Endodermal cell (in vitro differentiated cells): ENCODE measurements at regions not wholly inside any gene's neighbourhood (a gene's known extent, or its start where the extent isn't known, plus 50 kb on each side); places are given as distances from the start of the nearest gene placed in this dataset.
A peak's percentile ranks its signal among the peaks of the same experiment; 100 is the strongest.

Experiments
- DNase-seq: peaks from one replicate; pipeline ENCODE4 v3.0.0-alpha.2; 2017
- H3K27ac ChIP-seq: 2 replicates; pipeline ENCODE4 v1.5.1; 2013; ENCODE audit warnings: mild to moderate bottlenecking, low read depth, low read length, moderate library complexity
- H3K27me3 ChIP-seq: 2 replicates; pipeline ENCODE4 v1.6.1; 2013; ENCODE audit warnings: mild to moderate bottlenecking, low read length, moderate library complexity; ENCODE audit not compliant: insufficient read depth, control insufficient read depth, poor library complexity, severe bottlenecking
- H3K36me3 ChIP-seq: 2 replicates; pipeline ENCODE4 v1.7.0; 2013; ENCODE audit warnings: mild to moderate bottlenecking, low read length, moderate library complexity; ENCODE audit not compliant: control insufficient read depth, insufficient read depth
- H3K4me1 ChIP-seq: one replicate; pipeline ENCODE4 v1.7.0; 2013; ENCODE audit warnings: low read length; ENCODE audit not compliant: control insufficient read depth, insufficient read depth
- H3K4me3 ChIP-seq: 2 replicates; pipeline ENCODE4 v1.5.1; 2013; ENCODE audit warnings: mild to moderate bottlenecking, low read length, moderate library complexity
- H3K9ac ChIP-seq: 2 replicates; pipeline ENCODE4 v1.6.1; 2013; ENCODE audit warnings: mild to moderate bottlenecking, low read length, moderate library complexity; ENCODE audit not compliant: poor library complexity, severe bottlenecking; ENCODE audit errors: extremely low read depth
- H3K9me3 ChIP-seq: 2 replicates; pipeline ENCODE4 v1.6.1; 2013; ENCODE audit warnings: mild to moderate bottlenecking, low read length, moderate library complexity; ENCODE audit not compliant: control insufficient read depth
- H3K27ac Mint-ChIP-seq: 2 replicates; pipeline ENCODE4 v1.8.0; 2020; ENCODE audit warnings: mixed read lengths
- H3K27me3 Mint-ChIP-seq: 2 replicates; pipeline ENCODE4 v1.8.0; 2021; ENCODE audit warnings: mild to moderate bottlenecking, mixed read lengths; ENCODE audit not compliant: insufficient read depth
- H3K36me3 Mint-ChIP-seq: 2 replicates; pipeline ENCODE4 v1.8.0; 2020; ENCODE audit warnings: low read depth, mixed read lengths
- H3K4me1 Mint-ChIP-seq: 2 replicates; pipeline ENCODE4 v1.8.0; 2020; ENCODE audit warnings: mixed read lengths
- H3K4me3 Mint-ChIP-seq: 2 replicates; pipeline ENCODE4 v1.8.0; 2020; ENCODE audit warnings: mild to moderate bottlenecking, moderate library complexity, mixed read lengths
- H3K9me3 Mint-ChIP-seq: 2 replicates; pipeline ENCODE4 v1.8.0; 2020; ENCODE audit warnings: mild to moderate bottlenecking, mixed read lengths
- WGBS, 2 experiments: methylation state at CpG; one replicate each; pipeline versions ENCODE4 v1.1.5 to v1.1.7; 2013; ENCODE audit warnings: missing lambda C conversion rate in 2 of 2, mixed read lengths in 1 of 2; ENCODE audit not compliant: insufficient coverage in 1 of 2, insufficient read length in 1 of 2; 5-methylcytosine and 5-hydroxymethylcytosine counted together
- TF ChIP-seq, protein P1 (sequence below): fragments of 200-600 bp; sonication (generic); conservative IDR thresholded peaks from 2 replicates; pipeline ENCODE4 v1.5.0; 2021; ENCODE audit warnings: antibody characterized with exemption, mild to moderate bottlenecking

DNA sequence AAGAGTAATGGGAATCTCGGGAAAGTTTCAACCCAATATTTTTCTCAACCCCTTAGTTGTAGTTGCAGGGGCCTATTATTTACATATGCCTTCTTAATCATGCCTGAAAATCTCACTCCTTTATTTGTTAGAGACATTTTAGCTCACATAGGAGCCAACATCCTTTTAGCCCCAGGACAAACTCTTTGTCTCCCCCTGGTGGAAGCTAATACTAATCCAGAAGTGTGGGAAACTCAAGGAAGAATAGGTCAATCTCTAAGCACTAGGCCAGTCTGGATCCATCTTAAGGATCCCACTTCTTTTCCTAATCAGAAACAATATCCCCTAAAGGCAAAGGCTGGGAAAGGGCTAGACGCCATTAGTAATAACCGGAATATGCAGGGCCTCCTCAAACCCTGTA lies 550.9 kb upstream of the PKDCC start:
- peak overlapping the region; percentile 23 for H3K4me3 ChIP-seq
- no peaks in the 10 kb centered on the region for H3K36me3 ChIP-seq
- H3K27me3 ChIP-seq: no peaks in the 10 kb centered on the region
- no peaks in the 10 kb centered on the region for H3K4me1 Mint-ChIP-seq
- no peak overlapping the region for H3K4me3 Mint-ChIP-seq
- no peak overlapping the region for H3K27ac Mint-ChIP-seq
- H3K9me3 Mint-ChIP-seq: peaks cover 87% of the 10 kb centered on the region
- no peak overlapping the region for H3K9ac ChIP-seq
- no peak for DNase-seq
- peaks cover 2% of the 10 kb centered on the region for H3K36me3 Mint-ChIP-seq
- H3K9me3 ChIP-seq: peaks cover 80% of the 10 kb centered on the region
- 94 to 100% methylated on average over 2 to 3 of the region's 3 CpGs for WGBS, 2 experiments
- H3K27ac ChIP-seq: no peak overlapping the region
- no peaks in the 10 kb centered on the region for H3K27me3 Mint-ChIP-seq
- H3K4me1 ChIP-seq: no peaks in the 10 kb centered on the region
- TF ChIP-seq, protein P1, sequence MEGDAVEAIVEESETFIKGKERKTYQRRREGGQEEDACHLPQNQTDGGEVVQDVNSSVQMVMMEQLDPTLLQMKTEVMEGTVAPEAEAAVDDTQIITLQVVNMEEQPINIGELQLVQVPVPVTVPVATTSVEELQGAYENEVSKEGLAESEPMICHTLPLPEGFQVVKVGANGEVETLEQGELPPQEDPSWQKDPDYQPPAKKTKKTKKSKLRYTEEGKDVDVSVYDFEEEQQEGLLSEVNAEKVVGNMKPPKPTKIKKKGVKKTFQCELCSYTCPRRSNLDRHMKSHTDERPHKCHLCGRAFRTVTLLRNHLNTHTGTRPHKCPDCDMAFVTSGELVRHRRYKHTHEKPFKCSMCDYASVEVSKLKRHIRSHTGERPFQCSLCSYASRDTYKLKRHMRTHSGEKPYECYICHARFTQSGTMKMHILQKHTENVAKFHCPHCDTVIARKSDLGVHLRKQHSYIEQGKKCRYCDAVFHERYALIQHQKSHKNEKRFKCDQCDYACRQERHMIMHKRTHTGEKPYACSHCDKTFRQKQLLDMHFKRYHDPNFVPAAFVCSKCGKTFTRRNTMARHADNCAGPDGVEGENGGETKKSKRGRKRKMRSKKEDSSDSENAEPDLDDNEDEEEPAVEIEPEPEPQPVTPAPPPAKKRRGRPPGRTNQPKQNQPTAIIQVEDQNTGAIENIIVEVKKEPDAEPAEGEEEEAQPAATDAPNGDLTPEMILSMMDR: peak; percentile 46

DNA sequence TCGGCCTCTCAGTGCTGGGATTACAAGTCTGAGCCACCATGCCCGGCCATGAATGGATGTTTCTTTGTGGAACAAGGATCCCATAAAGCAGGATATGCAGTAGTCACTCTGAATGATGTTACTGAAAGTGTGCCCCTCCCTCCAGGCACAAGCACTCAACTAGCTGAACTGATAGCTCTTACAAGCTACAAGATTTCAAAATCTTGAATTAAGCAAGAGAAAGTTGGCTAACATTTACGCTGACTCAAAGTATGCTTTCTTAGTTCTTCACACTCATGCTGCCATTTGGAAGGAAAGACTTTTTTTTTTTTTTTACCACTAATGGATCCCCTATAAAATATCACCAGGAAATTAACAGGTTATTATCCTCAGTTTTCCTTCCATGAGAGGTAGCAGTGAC lies 549.0 kb upstream of the PKDCC start:
- 95 to 96% methylated on average over 3 of the region's 3 CpGs for WGBS, 2 experiments
- Mint-ChIP-seq H3K27ac (no peak overlapping the region), H3K9me3 (peaks cover 91% of the 10 kb centered on the region), H3K4me3 (no peak overlapping the region), H3K36me3 (peaks cover 2% of the 10 kb centered on the region), H3K4me1 (no peaks in the 10 kb centered on the region), H3K27me3 (no peaks in the 10 kb centered on the region)
- Histone ChIP-seq H3K4me3 (no peak overlapping the region), H3K27me3 (no peaks in the 10 kb centered on the region), H3K9me3 (peaks cover 85% of the 10 kb centered on the region), H3K4me1 (no peaks in the 10 kb centered on the region), H3K9ac (no peak overlapping the region), H3K27ac (no peak overlapping the region), H3K36me3 (no peaks in the 10 kb centered on the region)
- no peak for DNase-seq
- TF ChIP-seq, protein P1: no peak

DNA sequence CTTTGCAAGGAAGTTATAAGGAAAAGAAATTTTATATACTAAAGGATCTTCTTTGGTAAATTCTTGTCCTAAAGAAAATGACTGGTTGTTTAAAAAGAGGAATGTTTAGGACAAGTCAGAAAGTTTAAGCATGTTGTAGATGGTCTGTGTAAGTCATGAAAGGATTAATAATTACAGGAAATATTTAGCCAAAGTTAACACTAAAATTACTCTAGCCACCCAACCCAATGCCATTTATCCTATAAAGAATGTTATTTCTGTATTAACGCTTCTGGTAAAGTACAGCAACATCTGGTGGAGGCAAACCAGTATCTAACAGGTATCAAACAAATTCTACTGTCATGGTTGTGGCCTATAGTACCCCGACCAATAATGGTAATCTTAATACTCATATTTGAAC lies 546.9 kb upstream of the PKDCC start:
- peaks cover 2% of the 10 kb centered on the region for H3K36me3 Mint-ChIP-seq
- TF ChIP-seq, protein P1: no peak
- no peak for DNase-seq
- WGBS, 2 experiments: 89 to 100% methylated on average over 1 to 2 of the region's 2 CpGs
- peaks cover 72% of the 10 kb centered on the region for H3K9me3 Mint-ChIP-seq
- no peaks in the 10 kb centered on the region for H3K27me3 Mint-ChIP-seq
- no peak overlapping the region for H3K9ac ChIP-seq
- H3K9me3 ChIP-seq: peaks cover 64% of the 10 kb centered on the region
- no peak overlapping the region for H3K4me3 ChIP-seq
- H3K4me1 Mint-ChIP-seq: no peaks in the 10 kb centered on the region
- H3K36me3 ChIP-seq: no peaks in the 10 kb centered on the region
- no peaks in the 10 kb centered on the region for H3K4me1 ChIP-seq
- no peak overlapping the region for H3K27ac ChIP-seq
- H3K27me3 ChIP-seq: no peaks in the 10 kb centered on the region
- no peak overlapping the region for H3K4me3 Mint-ChIP-seq
- H3K27ac Mint-ChIP-seq: no peak overlapping the region
